ENCODE measurements at regions not wholly inside any gene's neighbourhood (a gene's known extent, or its start where the extent isn't known, plus 50 kb on each side); places are given as distances from the start of the nearest gene placed in this dataset.

DNA sequence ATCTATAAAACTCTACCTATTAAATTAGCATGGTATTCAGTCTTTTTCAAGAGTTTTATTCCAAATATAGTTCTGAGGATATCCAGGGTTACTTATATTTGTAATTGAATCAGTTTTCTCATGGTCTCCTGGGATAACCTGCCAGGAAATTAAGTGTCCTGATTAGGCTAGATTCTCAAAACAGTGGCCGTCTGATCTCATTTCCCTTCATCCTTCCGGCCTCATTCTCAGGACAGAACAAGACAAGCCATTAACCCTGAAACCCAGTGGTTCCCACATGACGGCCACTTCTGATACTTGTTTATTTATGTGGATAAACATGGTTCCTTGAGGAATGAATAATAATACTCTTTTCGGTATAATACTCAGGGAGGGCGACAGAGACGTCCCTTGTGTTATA lies 417.6 kb upstream of the POT1 start:
- TF ChIP-seq, protein P1, sequence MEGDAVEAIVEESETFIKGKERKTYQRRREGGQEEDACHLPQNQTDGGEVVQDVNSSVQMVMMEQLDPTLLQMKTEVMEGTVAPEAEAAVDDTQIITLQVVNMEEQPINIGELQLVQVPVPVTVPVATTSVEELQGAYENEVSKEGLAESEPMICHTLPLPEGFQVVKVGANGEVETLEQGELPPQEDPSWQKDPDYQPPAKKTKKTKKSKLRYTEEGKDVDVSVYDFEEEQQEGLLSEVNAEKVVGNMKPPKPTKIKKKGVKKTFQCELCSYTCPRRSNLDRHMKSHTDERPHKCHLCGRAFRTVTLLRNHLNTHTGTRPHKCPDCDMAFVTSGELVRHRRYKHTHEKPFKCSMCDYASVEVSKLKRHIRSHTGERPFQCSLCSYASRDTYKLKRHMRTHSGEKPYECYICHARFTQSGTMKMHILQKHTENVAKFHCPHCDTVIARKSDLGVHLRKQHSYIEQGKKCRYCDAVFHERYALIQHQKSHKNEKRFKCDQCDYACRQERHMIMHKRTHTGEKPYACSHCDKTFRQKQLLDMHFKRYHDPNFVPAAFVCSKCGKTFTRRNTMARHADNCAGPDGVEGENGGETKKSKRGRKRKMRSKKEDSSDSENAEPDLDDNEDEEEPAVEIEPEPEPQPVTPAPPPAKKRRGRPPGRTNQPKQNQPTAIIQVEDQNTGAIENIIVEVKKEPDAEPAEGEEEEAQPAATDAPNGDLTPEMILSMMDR (optimal IDR thresholded peaks at IDR 0.05 in 1 of 3, IDR thresholded peaks at IDR 0.05 in 1 of 3, conservative IDR thresholded peaks at IDR 0.05 in 1 of 3; ENCODE audit: extremely low read depth in 1 of 3, insufficient read depth in 2 of 3, low read length in 3 of 3), result no peak
- TF ChIP-seq EZH2 (IDR thresholded peaks at IDR 0.05; ENCODE audit: low read length), result no peak

Data from keratinocyte (primary cell).